ENCODE measurements at regions not wholly inside any gene's neighbourhood (a gene's known extent, or its start where the extent isn't known, plus 50 kb on each side); places are given as distances from the start of the nearest gene placed in this dataset.

DNA sequence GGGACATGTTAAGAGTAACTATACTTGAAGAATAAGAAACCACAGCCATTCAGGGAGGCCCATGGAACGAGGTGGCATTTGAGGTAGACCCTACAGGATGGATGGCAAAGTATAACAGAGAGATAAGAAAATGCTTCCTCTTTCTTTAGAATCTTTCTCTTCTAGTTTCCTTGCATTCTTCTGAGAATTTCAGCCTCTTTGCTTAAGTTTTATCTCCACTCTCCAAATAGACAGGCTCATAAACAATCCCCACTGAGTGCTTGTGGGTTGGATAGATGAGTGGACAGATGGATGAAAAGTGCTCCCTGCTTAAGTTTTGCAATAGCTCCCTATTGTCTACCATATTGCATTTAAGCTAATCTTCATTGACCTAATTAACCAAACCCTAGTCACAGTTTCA lies 103.7 kb downstream of the MEX3B start:
- TF ChIP-seq, protein P1, sequence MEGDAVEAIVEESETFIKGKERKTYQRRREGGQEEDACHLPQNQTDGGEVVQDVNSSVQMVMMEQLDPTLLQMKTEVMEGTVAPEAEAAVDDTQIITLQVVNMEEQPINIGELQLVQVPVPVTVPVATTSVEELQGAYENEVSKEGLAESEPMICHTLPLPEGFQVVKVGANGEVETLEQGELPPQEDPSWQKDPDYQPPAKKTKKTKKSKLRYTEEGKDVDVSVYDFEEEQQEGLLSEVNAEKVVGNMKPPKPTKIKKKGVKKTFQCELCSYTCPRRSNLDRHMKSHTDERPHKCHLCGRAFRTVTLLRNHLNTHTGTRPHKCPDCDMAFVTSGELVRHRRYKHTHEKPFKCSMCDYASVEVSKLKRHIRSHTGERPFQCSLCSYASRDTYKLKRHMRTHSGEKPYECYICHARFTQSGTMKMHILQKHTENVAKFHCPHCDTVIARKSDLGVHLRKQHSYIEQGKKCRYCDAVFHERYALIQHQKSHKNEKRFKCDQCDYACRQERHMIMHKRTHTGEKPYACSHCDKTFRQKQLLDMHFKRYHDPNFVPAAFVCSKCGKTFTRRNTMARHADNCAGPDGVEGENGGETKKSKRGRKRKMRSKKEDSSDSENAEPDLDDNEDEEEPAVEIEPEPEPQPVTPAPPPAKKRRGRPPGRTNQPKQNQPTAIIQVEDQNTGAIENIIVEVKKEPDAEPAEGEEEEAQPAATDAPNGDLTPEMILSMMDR (IDR thresholded peaks at IDR 0.05; ENCODE audit: insufficient read depth in 1 of 2, low read depth in 1 of 2, low read length in 1 of 2, severe bottlenecking in 1 of 2, unreplicated experiment in 1 of 2) = no peak
- Mint-ChIP-seq H3K36me3 (ENCODE audit: insufficient read depth, unreplicated experiment) (no peaks in the 10 kb centered on the region), H3K4me1 (ENCODE audit: low read depth, unreplicated experiment) (no peaks in the 10 kb centered on the region), H3K4me3 (ENCODE audit: unreplicated experiment) (no peak overlapping the region), H3K9me3 (ENCODE audit: unreplicated experiment) (no peaks in the 10 kb centered on the region), H3K27ac (ENCODE audit: unreplicated experiment) (no peak overlapping the region), H3K27me3 (ENCODE audit: insufficient read depth, unreplicated experiment) (no peaks in the 10 kb centered on the region)
- Histone ChIP-seq H3K36me3 (ENCODE audit: control insufficient read depth, insufficient read depth, low read length) (no peaks in the 10 kb centered on the region), H3K4me1 (no peaks in the 10 kb centered on the region), H3K4me3 (ENCODE audit: low read depth, low read length) (no peak overlapping the region), H3K27me3 (replicated peaks; ENCODE audit: control insufficient read depth, insufficient read depth, low read length) (no peaks in the 10 kb centered on the region), H3K9me3 (peaks cover 4% of the 10 kb centered on the region; the same call in 1 of the 2 replicates)
- no TSS peak for BruUV-seq (replicated peaks)
- POLR2A ChIA-PET = no interaction called here
- CTCF ChIA-PET = no interaction called here
- intact Hi-C loops (cut with micrococcal nuclease; ENCODE audit: unreplicated experiment) = no loop called here
- no peak for DNase-seq

DNA sequence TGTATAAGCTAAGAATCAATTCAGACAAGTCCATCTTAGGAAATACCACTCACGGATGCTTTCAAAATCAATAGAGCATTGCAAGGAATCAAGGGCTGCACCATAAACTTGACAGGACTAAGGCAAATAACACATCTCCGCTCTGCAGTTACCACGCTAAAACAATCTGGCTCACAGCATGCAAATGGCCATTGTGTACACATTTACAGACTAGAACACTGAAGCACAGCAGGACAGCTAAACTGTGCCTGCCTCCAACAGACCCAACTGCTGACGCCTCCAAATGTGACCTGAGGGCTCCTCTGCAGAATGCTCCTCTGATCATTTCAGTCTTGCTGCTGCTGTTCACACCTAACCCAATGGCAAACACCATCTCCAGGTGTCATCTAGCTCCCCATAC lies 104.3 kb downstream of the MEX3B start:
- CTCF ChIA-PET = no interaction called here
- BruUV-seq (replicated peaks) = no TSS peak

DNA sequence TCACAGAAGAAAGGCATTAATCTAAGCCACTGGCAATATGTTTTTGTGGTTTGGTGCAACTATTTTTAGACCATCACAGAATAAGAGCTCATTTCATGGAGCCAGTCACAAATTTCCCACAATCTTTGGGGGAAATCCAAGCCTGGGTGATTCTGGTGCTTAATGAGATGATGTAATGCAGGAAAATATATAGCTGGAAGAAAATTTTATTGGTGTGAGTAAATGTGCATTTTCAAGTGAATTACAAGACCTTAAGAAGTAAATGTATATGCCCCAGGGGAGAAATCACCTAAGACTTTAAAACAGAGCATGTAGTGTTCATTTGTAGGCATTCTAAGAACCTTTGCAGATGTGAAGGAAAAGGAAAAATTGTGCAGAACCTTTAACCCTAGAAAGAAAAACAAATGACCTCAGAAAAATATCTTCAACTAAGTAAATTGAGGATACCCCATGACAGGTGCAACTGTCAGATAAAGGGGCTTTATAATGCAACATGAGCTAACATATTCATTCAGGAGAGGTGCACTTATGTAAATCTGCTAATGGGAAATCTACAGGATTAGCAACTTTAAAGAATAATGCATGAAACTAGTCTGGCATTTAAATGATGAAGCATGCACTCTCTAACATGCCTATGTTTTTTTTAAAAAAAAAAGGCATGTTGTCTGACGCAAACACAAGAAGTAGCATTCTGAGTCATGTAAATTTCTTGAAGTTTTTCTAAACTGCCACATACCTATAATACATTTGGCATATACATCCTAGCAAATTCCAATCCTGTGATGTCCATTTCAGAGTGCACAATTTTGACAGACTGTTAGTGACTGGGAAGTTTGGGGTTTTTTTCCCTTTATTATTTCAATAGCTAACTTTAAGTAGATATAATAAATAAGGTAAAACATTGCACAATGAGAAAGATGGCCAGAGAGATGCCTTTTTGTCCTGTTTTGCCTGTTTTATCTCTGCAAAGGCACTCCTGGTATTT lies 105.1 kb downstream of the MEX3B start:
- H3K36me3 Mint-ChIP-seq (ENCODE audit: insufficient read depth, unreplicated experiment) = no peaks in the 10 kb centered on the region
- POLR2A ChIA-PET = no interaction called here
- Histone ChIP-seq H3K27me3 (replicated peaks; ENCODE audit: control insufficient read depth, insufficient read depth, low read length) (no peaks in the 10 kb centered on the region), H3K36me3 (ENCODE audit: control insufficient read depth, insufficient read depth, low read length) (no peaks in the 10 kb centered on the region), H3K9me3 (peaks cover 4% of the 10 kb centered on the region; the same call in 1 of the 2 replicates), H3K4me3 (ENCODE audit: low read depth, low read length) (no peak overlapping the region), H3K4me1 (no peaks in the 10 kb centered on the region)
- DNase-seq = no peak
- TF ChIP-seq, protein P1 (IDR thresholded peaks at IDR 0.05; ENCODE audit: insufficient read depth in 1 of 2, low read depth in 1 of 2, low read length in 1 of 2, severe bottlenecking in 1 of 2, unreplicated experiment in 1 of 2) = no peak
- BruUV-seq (replicated peaks) = no TSS peak
- H3K4me1 Mint-ChIP-seq (ENCODE audit: low read depth, unreplicated experiment) = no peaks in the 10 kb centered on the region
- intact Hi-C loops (cut with micrococcal nuclease; ENCODE audit: unreplicated experiment) = no loop called here
- no peak overlapping the region for H3K4me3 Mint-ChIP-seq (ENCODE audit: unreplicated experiment)
- H3K27me3 Mint-ChIP-seq (ENCODE audit: insufficient read depth, unreplicated experiment) = peaks cover 3% of the 10 kb centered on the region
- CTCF ChIA-PET = no interaction called here
- H3K27ac Mint-ChIP-seq (ENCODE audit: unreplicated experiment) = no peak overlapping the region
- no peaks in the 10 kb centered on the region for H3K9me3 Mint-ChIP-seq (ENCODE audit: unreplicated experiment)

More for the DNA sequence above, 104.3 kb downstream of the MEX3B start:
- H3K36me3 Mint-ChIP-seq (ENCODE audit: insufficient read depth, unreplicated experiment) = no peaks in the 10 kb centered on the region
- H3K27ac Mint-ChIP-seq (ENCODE audit: unreplicated experiment) = no peak overlapping the region
- DNase-seq = no peak
- H3K4me3 Mint-ChIP-seq (ENCODE audit: unreplicated experiment) = no peak overlapping the region
- Histone ChIP-seq H3K36me3 (ENCODE audit: control insufficient read depth, insufficient read depth, low read length) (no peaks in the 10 kb centered on the region), H3K4me3 (ENCODE audit: low read depth, low read length) (no peak overlapping the region), H3K4me1 (no peaks in the 10 kb centered on the region), H3K9me3 (peaks cover 4% of the 10 kb centered on the region; the same call in 1 of the 2 replicates), H3K27me3 (replicated peaks; ENCODE audit: control insufficient read depth, insufficient read depth, low read length) (no peaks in the 10 kb centered on the region)
- POLR2A ChIA-PET = no interaction called here
- intact Hi-C loops (cut with micrococcal nuclease; ENCODE audit: unreplicated experiment) = no loop called here
- H3K9me3 Mint-ChIP-seq (ENCODE audit: unreplicated experiment) = no peaks in the 10 kb centered on the region
- no peaks in the 10 kb centered on the region for H3K27me3 Mint-ChIP-seq (ENCODE audit: insufficient read depth, unreplicated experiment)
- H3K4me1 Mint-ChIP-seq (ENCODE audit: low read depth, unreplicated experiment) = no peaks in the 10 kb centered on the region
- TF ChIP-seq, protein P1 (IDR thresholded peaks at IDR 0.05; ENCODE audit: insufficient read depth in 1 of 2, low read depth in 1 of 2, low read length in 1 of 2, severe bottlenecking in 1 of 2, unreplicated experiment in 1 of 2) = no peak
